ENCODE measurements at regions not wholly inside any gene's neighbourhood (a gene's known extent, or its start where the extent isn't known, plus 50 kb on each side); places are given as distances from the start of the nearest gene placed in this dataset.

DNA sequence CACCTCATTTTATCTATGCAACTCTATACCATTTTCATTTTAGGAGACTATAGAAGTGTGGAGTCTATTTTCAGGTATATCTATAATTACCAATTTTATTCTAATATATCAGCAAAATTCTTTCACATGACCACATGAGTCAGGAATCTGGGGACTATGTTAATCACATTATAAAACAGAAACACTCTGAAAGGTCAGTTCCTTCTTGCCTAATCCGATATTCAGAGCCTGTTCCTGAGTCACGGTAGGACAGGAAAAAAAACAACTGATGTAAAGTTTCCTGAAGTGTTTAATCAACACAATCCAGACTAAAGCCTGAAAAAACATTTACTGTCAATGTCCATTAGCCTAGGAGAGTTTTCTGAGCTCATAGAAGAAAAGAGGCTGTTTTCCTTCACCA is 1902.3 kb downstream of the NCAM2 start:
- peaks cover 12% of the 10 kb centered on the region for H3K9me3 ChIP-seq (ENCODE audit: control insufficient read depth, insufficient read depth, low read length)
- no peaks in the 10 kb centered on the region for H3K27me3 ChIP-seq (ENCODE audit: control insufficient read depth, insufficient read depth, low read length)
- H3K27ac ChIP-seq (ENCODE audit: low read depth, low read length): no peak overlapping the region
- DNase-seq (ENCODE audit: low read depth, low spot score): no peak
- CTCF ChIA-PET: no interaction called here
- TF ChIP-seq, protein P1, sequence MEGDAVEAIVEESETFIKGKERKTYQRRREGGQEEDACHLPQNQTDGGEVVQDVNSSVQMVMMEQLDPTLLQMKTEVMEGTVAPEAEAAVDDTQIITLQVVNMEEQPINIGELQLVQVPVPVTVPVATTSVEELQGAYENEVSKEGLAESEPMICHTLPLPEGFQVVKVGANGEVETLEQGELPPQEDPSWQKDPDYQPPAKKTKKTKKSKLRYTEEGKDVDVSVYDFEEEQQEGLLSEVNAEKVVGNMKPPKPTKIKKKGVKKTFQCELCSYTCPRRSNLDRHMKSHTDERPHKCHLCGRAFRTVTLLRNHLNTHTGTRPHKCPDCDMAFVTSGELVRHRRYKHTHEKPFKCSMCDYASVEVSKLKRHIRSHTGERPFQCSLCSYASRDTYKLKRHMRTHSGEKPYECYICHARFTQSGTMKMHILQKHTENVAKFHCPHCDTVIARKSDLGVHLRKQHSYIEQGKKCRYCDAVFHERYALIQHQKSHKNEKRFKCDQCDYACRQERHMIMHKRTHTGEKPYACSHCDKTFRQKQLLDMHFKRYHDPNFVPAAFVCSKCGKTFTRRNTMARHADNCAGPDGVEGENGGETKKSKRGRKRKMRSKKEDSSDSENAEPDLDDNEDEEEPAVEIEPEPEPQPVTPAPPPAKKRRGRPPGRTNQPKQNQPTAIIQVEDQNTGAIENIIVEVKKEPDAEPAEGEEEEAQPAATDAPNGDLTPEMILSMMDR (IDR thresholded peaks at IDR 0.05; ENCODE audit: low read depth, low read length): no peak
- POLR2A ChIA-PET: no interaction called here
- no peak overlapping the region for H3K4me3 ChIP-seq (ENCODE audit: low read depth, low read length)

- TF ChIP-seq, protein P1 (IDR thresholded peaks at IDR 0.05; ENCODE audit: low read depth, low read length): no peak
- ChIA-PET CTCF (no interaction called here), POLR2A (interaction anchor here (0.8 kb wide), 1 partner anchor 639 kb away, joined by 3 read pairs; no protein-coding TSS in a partner anchor)
- Histone ChIP-seq H3K27ac (ENCODE audit: low read depth, low read length) (no peak overlapping the region), H3K9me3 (ENCODE audit: control insufficient read depth, insufficient read depth, low read length) (peaks cover 12% of the 10 kb centered on the region), H3K4me3 (ENCODE audit: low read depth, low read length) (no peak overlapping the region), H3K27me3 (ENCODE audit: control insufficient read depth, insufficient read depth, low read length) (no peaks in the 10 kb centered on the region)
- no peak for DNase-seq (ENCODE audit: low read depth, low spot score)
Observed at GRCh38 chr21:22903851-22904250, 1905.6 kb downstream of the NCAM2 start.

- ChIA-PET CTCF (no interaction called here), POLR2A (interaction anchor here (0.8 kb wide), 1 partner anchor 640 kb away, joined by 3 read pairs; no protein-coding TSS in a partner anchor)
- Histone ChIP-seq H3K9me3 (ENCODE audit: control insufficient read depth, insufficient read depth, low read length) (peaks cover 12% of the 10 kb centered on the region), H3K4me3 (ENCODE audit: low read depth, low read length) (no peak overlapping the region), H3K27me3 (ENCODE audit: control insufficient read depth, insufficient read depth, low read length) (no peaks in the 10 kb centered on the region), H3K27ac (ENCODE audit: low read depth, low read length) (no peak overlapping the region)
- TF ChIP-seq, protein P1 (IDR thresholded peaks at IDR 0.05; ENCODE audit: low read depth, low read length): no peak
- DNase-seq (ENCODE audit: low read depth, low spot score): no peak
Observed at GRCh38 chr21:22904385-22904784, 1906.2 kb downstream of the NCAM2 start.

- ChIA-PET CTCF (no interaction called here), POLR2A (no interaction called here)
- Histone ChIP-seq H3K27me3 (ENCODE audit: control insufficient read depth, insufficient read depth, low read length) (no peaks in the 10 kb centered on the region), H3K9me3 (ENCODE audit: control insufficient read depth, insufficient read depth, low read length) (peaks cover 3% of the 10 kb centered on the region), H3K4me3 (ENCODE audit: low read depth, low read length) (no peak overlapping the region), H3K27ac (ENCODE audit: low read depth, low read length) (no peak overlapping the region)
- TF ChIP-seq, protein P1 (IDR thresholded peaks at IDR 0.05; ENCODE audit: low read depth, low read length): no peak
- DNase-seq (ENCODE audit: low read depth, low spot score): no peak
Observed at GRCh38 chr21:22925032-22925431, 1926.8 kb downstream of the NCAM2 start.

- peaks cover 7% of the 10 kb centered on the region for H3K9me3 ChIP-seq (ENCODE audit: control insufficient read depth, insufficient read depth, low read length)
- no peak for DNase-seq (ENCODE audit: low read depth, low spot score)
- no peak overlapping the region for H3K27ac ChIP-seq (ENCODE audit: low read depth, low read length)
- TF ChIP-seq, protein P1 (IDR thresholded peaks at IDR 0.05; ENCODE audit: low read depth, low read length): no peak
- CTCF ChIA-PET: no interaction called here
- POLR2A ChIA-PET: no interaction called here
- no peak overlapping the region for H3K4me3 ChIP-seq (ENCODE audit: low read depth, low read length)
- H3K27me3 ChIP-seq (ENCODE audit: control insufficient read depth, insufficient read depth, low read length): no peaks in the 10 kb centered on the region
Observed at GRCh38 chr21:22927469-22927868, 1929.3 kb downstream of the NCAM2 start.

Measured in AG04450 (cell line).